SH-SY5Y (cell line): ENCODE measurements at regions not wholly inside any gene's neighbourhood (a gene's known extent, or its start where the extent isn't known, plus 50 kb on each side); places are given as distances from the start of the nearest gene placed in this dataset.

Source experiments
- GATA2 ChIP-seq: IDR thresholded peaks from 2 replicates; pipeline ENCODE4 v1.6.1; 2011; ENCODE audit warnings: mild to moderate bottlenecking, low read depth, low read length
- GATA3 ChIP-seq: IDR thresholded peaks from 2 replicates; pipeline ENCODE4 v1.6.1; 2011; ENCODE audit warnings: low read depth, mild to moderate bottlenecking, low read length, moderate library complexity

GRCh38 chr16:73697336-73697735, 599.3 kb upstream of the PSMD7 start:
- TF ChIP-seq GATA2 (no peak), GATA3 (no peak)
